Activated CD8-positive, alpha-beta memory T cell treated with anti-CD3 and anti-CD28 coated beads, Interleukin-2, amount 10 ng/mL, durations not matched to agents 7 days and 5 days (primary cell): ENCODE measurements at regions not wholly inside any gene's neighbourhood (a gene's known extent, or its start where the extent isn't known, plus 50 kb on each side); places are given as distances from the start of the nearest gene placed in this dataset.

Source experiments
- ATAC-seq: fragments of 150-1000 bp; cut with Tn5 transposase; one replicate; pipeline ENCODE4 v1.10.0; 2021; ENCODE audit warnings: moderate library complexity
- CTCF ChIA-PET: fragments of 350-600 bp; sonication (Branson Sonifier 250); formaldehyde crosslinking; loops from one replicate; lab custom pipeline; 2021; ENCODE audit warnings: antibody characterized with exemption; lab: Charles Lee
- DNase-seq: peaks from one replicate; pipeline ENCODE4 v3.0.0-alpha.2; 2020
- H3K27ac Mint-ChIP-seq: one replicate; pipeline ENCODE4 v1.8.0; 2021; ENCODE audit warnings: mild to moderate bottlenecking, mixed read lengths
- H3K27me3 Mint-ChIP-seq: one replicate; pipeline ENCODE4 v1.8.0; 2021; ENCODE audit warnings: mixed read lengths
- H3K36me3 Mint-ChIP-seq: one replicate; pipeline ENCODE4 v1.8.0; 2021; ENCODE audit warnings: mild to moderate bottlenecking, mixed read lengths
- H3K4me1 Mint-ChIP-seq: one replicate; pipeline ENCODE4 v1.8.0; 2021; ENCODE audit warnings: mixed read lengths
- H3K4me3 Mint-ChIP-seq: one replicate; pipeline ENCODE4 v1.8.0; 2021; ENCODE audit warnings: mild to moderate bottlenecking, moderate library complexity, mixed read lengths
- H3K9me3 Mint-ChIP-seq: one replicate; pipeline ENCODE4 v1.8.0; 2022; ENCODE audit warnings: low read depth, mixed read lengths

- CTCF ChIA-PET: no interaction called here
- H3K27ac Mint-ChIP-seq: no peak overlapping the region
- peaks cover 13% of the 10 kb centered on the region for H3K9me3 Mint-ChIP-seq
- DNase-seq (no peak), ATAC-seq (no peak)
- H3K36me3 Mint-ChIP-seq: no peaks in the 10 kb centered on the region
- H3K4me3 Mint-ChIP-seq: no peak overlapping the region
- H3K4me1 Mint-ChIP-seq: no peaks in the 10 kb centered on the region
- H3K27me3 Mint-ChIP-seq: no peaks in the 10 kb centered on the region
Measured at GRCh38 chr3:147030274-147030673, 376.1 kb downstream of the ZIC4 start.

GRCh38 chr3:147015334-147015733 lies 391.0 kb downstream of the ZIC4 start:
- Mint-ChIP-seq H3K4me1 (no peaks in the 10 kb centered on the region), H3K27me3 (no peaks in the 10 kb centered on the region), H3K36me3 (no peaks in the 10 kb centered on the region), H3K9me3 (peaks cover 4% of the 10 kb centered on the region), H3K27ac (no peak overlapping the region), H3K4me3 (no peak overlapping the region)
- DNase-seq (no peak), ATAC-seq (no peak)
- CTCF ChIA-PET: no interaction called here

- H3K36me3 Mint-ChIP-seq: no peaks in the 10 kb centered on the region
- H3K4me1 Mint-ChIP-seq: no peaks in the 10 kb centered on the region
- CTCF ChIA-PET: no interaction called here
Measured at GRCh38 chr3:147008886-147009285, 397.5 kb downstream of the ZIC4 start.

GRCh38 chr3:147008458-147008857 lies 397.9 kb downstream of the ZIC4 start:
- H3K4me3 Mint-ChIP-seq: no peak overlapping the region
- H3K36me3 Mint-ChIP-seq: no peaks in the 10 kb centered on the region
- H3K27me3 Mint-ChIP-seq: no peaks in the 10 kb centered on the region
- H3K27ac Mint-ChIP-seq: no peak overlapping the region
- DNase-seq: no peak
- H3K4me1 Mint-ChIP-seq: no peaks in the 10 kb centered on the region
- CTCF ChIA-PET: no interaction called here
- ATAC-seq: no peak
- no peaks in the 10 kb centered on the region for H3K9me3 Mint-ChIP-seq

More at GRCh38 chr3:147008886-147009285, 397.5 kb downstream of the ZIC4 start:
- no peaks in the 10 kb centered on the region for H3K9me3 Mint-ChIP-seq
- no peak overlapping the region for H3K4me3 Mint-ChIP-seq
- no peaks in the 10 kb centered on the region for H3K27me3 Mint-ChIP-seq
- DNase-seq (no peak), ATAC-seq (no peak)
- H3K27ac Mint-ChIP-seq: no peak overlapping the region

- Mint-ChIP-seq H3K27me3 (no peaks in the 10 kb centered on the region), H3K27ac (no peak overlapping the region), H3K4me1 (no peaks in the 10 kb centered on the region), H3K36me3 (no peaks in the 10 kb centered on the region), H3K9me3 (no peaks in the 10 kb centered on the region), H3K4me3 (no peak overlapping the region)
- no peak for ATAC-seq
- DNase-seq: no peak
- CTCF ChIA-PET: no interaction called here
Measured at GRCh38 chr3:147007736-147008245, 398.6 kb downstream of the ZIC4 start.

GRCh38 chr3:147002721-147003120 lies 397.6 kb upstream of the PLSCR5 start:
- DNase-seq: no peak
- no peaks in the 10 kb centered on the region for H3K36me3 Mint-ChIP-seq
- H3K9me3 Mint-ChIP-seq: peaks cover 6% of the 10 kb centered on the region
- no peak for ATAC-seq
- H3K4me3 Mint-ChIP-seq: no peak overlapping the region
- no peaks in the 10 kb centered on the region for H3K4me1 Mint-ChIP-seq
- H3K27ac Mint-ChIP-seq: no peak overlapping the region
- H3K27me3 Mint-ChIP-seq: no peaks in the 10 kb centered on the region
- CTCF ChIA-PET: no interaction called here

- DNase-seq (no peak), ATAC-seq (no peak)
- H3K4me1 Mint-ChIP-seq: no peaks in the 10 kb centered on the region
- H3K36me3 Mint-ChIP-seq: no peaks in the 10 kb centered on the region
- H3K27ac Mint-ChIP-seq: no peak overlapping the region
- CTCF ChIA-PET: no interaction called here
- H3K9me3 Mint-ChIP-seq: peaks cover 6% of the 10 kb centered on the region
- H3K27me3 Mint-ChIP-seq: no peaks in the 10 kb centered on the region
- no peak overlapping the region for H3K4me3 Mint-ChIP-seq
Measured at GRCh38 chr3:147000274-147000673, 395.1 kb upstream of the PLSCR5 start.

- ATAC-seq: no peak
- H3K27ac Mint-ChIP-seq: no peak overlapping the region
- CTCF ChIA-PET: no interaction called here
- H3K27me3 Mint-ChIP-seq: no peaks in the 10 kb centered on the region
- H3K4me1 Mint-ChIP-seq: no peaks in the 10 kb centered on the region
- H3K4me3 Mint-ChIP-seq: no peak overlapping the region
- no peak for DNase-seq
- no peaks in the 10 kb centered on the region for H3K36me3 Mint-ChIP-seq
- peaks cover 4% of the 10 kb centered on the region for H3K9me3 Mint-ChIP-seq
Measured at GRCh38 chr3:146991907-146992306, 386.8 kb upstream of the PLSCR5 start.

GRCh38 chr3:146975476-146975875 lies 370.3 kb upstream of the PLSCR5 start:
- CTCF ChIA-PET: no interaction called here
- ATAC-seq: no peak
- Mint-ChIP-seq H3K27me3 (no peaks in the 10 kb centered on the region), H3K36me3 (no peaks in the 10 kb centered on the region), H3K4me3 (no peak overlapping the region), H3K4me1 (no peaks in the 10 kb centered on the region), H3K27ac (no peak overlapping the region), H3K9me3 (no peaks in the 10 kb centered on the region)
- no peak for DNase-seq

- ATAC-seq (no peak), DNase-seq (no peak)
- Mint-ChIP-seq H3K27me3 (no peaks in the 10 kb centered on the region), H3K9me3 (no peaks in the 10 kb centered on the region), H3K36me3 (no peaks in the 10 kb centered on the region), H3K4me3 (no peak overlapping the region), H3K27ac (no peak overlapping the region), H3K4me1 (no peaks in the 10 kb centered on the region)
- CTCF ChIA-PET: no interaction called here
Measured at GRCh38 chr3:146975032-146975431, 369.9 kb upstream of the PLSCR5 start.

GRCh38 chr3:146974001-146974400 lies 368.9 kb upstream of the PLSCR5 start:
- H3K27me3 Mint-ChIP-seq: no peaks in the 10 kb centered on the region
- H3K4me1 Mint-ChIP-seq: no peaks in the 10 kb centered on the region
- no peak overlapping the region for H3K27ac Mint-ChIP-seq
- no peaks in the 10 kb centered on the region for H3K36me3 Mint-ChIP-seq
- no peak for DNase-seq
- H3K4me3 Mint-ChIP-seq: no peak overlapping the region
- no peak for ATAC-seq
- peaks cover 1% of the 10 kb centered on the region for H3K9me3 Mint-ChIP-seq
- CTCF ChIA-PET: no interaction called here

- Mint-ChIP-seq H3K36me3 (no peaks in the 10 kb centered on the region), H3K4me1 (no peaks in the 10 kb centered on the region), H3K4me3 (no peak overlapping the region), H3K27ac (no peak overlapping the region), H3K27me3 (no peaks in the 10 kb centered on the region), H3K9me3 (peaks cover 4% of the 10 kb centered on the region)
- no peak for ATAC-seq
- CTCF ChIA-PET: no interaction called here
- no peak for DNase-seq
Measured at GRCh38 chr3:146972726-146973125, 367.6 kb upstream of the PLSCR5 start.

GRCh38 chr3:146970236-146970635 lies 365.1 kb upstream of the PLSCR5 start:
- CTCF ChIA-PET: no interaction called here
- Mint-ChIP-seq H3K27me3 (no peaks in the 10 kb centered on the region), H3K9me3 (peaks cover 4% of the 10 kb centered on the region), H3K4me1 (no peaks in the 10 kb centered on the region), H3K27ac (no peak overlapping the region), H3K4me3 (no peak overlapping the region), H3K36me3 (no peaks in the 10 kb centered on the region)
- no peak for ATAC-seq
- DNase-seq: no peak

GRCh38 chr3:146969356-146969755 lies 364.2 kb upstream of the PLSCR5 start:
- no peaks in the 10 kb centered on the region for H3K36me3 Mint-ChIP-seq
- CTCF ChIA-PET: no interaction called here
- DNase-seq (no peak), ATAC-seq (no peak)
- no peak overlapping the region for H3K27ac Mint-ChIP-seq
- no peaks in the 10 kb centered on the region for H3K27me3 Mint-ChIP-seq
- no peaks in the 10 kb centered on the region for H3K4me1 Mint-ChIP-seq
- peaks cover 4% of the 10 kb centered on the region for H3K9me3 Mint-ChIP-seq
- no peak overlapping the region for H3K4me3 Mint-ChIP-seq

GRCh38 chr3:146968204-146968651 lies 363.1 kb upstream of the PLSCR5 start:
- no peaks in the 10 kb centered on the region for H3K36me3 Mint-ChIP-seq
- no peak overlapping the region for H3K27ac Mint-ChIP-seq
- ATAC-seq: no peak
- DNase-seq: no peak
- CTCF ChIA-PET: no interaction called here
- H3K4me1 Mint-ChIP-seq: no peaks in the 10 kb centered on the region
- peaks cover 4% of the 10 kb centered on the region for H3K9me3 Mint-ChIP-seq
- H3K4me3 Mint-ChIP-seq: no peak overlapping the region
- no peaks in the 10 kb centered on the region for H3K27me3 Mint-ChIP-seq
